ENCODE measurements at regions not wholly inside any gene's neighbourhood (a gene's known extent, or its start where the extent isn't known, plus 50 kb on each side); places are given as distances from the start of the nearest gene placed in this dataset.

- DNase-seq: no peak
Observed at GRCh38 chr6:113396730-113397129, 460.4 kb upstream of the MARCKS start.

GRCh38 chr6:113397236-113397635, 459.9 kb upstream of the MARCKS start:
- peak; percentile 36 for DNase-seq

- DNase-seq: no peak
Observed at GRCh38 chr6:113401231-113401630, 455.9 kb upstream of the MARCKS start.

- no peak for DNase-seq
Observed at GRCh38 chr6:113402544-113402943, 454.6 kb upstream of the MARCKS start.

- no peak for DNase-seq
Observed at GRCh38 chr6:113403966-113404595, 453.1 kb upstream of the MARCKS start.

GRCh38 chr6:113405326-113406047, 451.7 kb upstream of the MARCKS start:
- DNase-seq: no peak

- DNase-seq: no peak
Observed at GRCh38 chr6:113406048-113406695, 451.0 kb upstream of the MARCKS start.

- no peak for DNase-seq
Observed at GRCh38 chr6:113411011-113411410, 446.1 kb upstream of the MARCKS start.

- no peak for DNase-seq
Observed at GRCh38 chr6:113412589-113413357, 444.4 kb upstream of the MARCKS start.

GRCh38 chr6:113414511-113414910, 442.6 kb upstream of the MARCKS start:
- DNase-seq: no peak

GRCh38 chr6:113416170-113416569, 441.0 kb upstream of the MARCKS start:
- DNase-seq: no peak

- no peak for DNase-seq
Observed at GRCh38 chr6:113420290-113420689, 436.9 kb upstream of the MARCKS start.

- DNase-seq: no peak
Observed at GRCh38 chr6:113421997-113422396, 435.1 kb upstream of the MARCKS start.

- DNase-seq: no peak
Observed at GRCh38 chr6:113423956-113424355, 433.2 kb upstream of the MARCKS start.

- DNase-seq: no peak
Observed at GRCh38 chr6:113425977-113426660, 431.0 kb upstream of the MARCKS start.

GRCh38 chr6:113427617-113428016, 429.5 kb upstream of the MARCKS start:
- DNase-seq: no peak

GRCh38 chr6:113428702-113429101, 428.4 kb upstream of the MARCKS start:
- no peak for DNase-seq

- DNase-seq: no peak
Observed at GRCh38 chr6:113432521-113433334, 424.4 kb upstream of the MARCKS start.

- peak; percentile 26 for DNase-seq
Observed at GRCh38 chr6:113433335-113433991, 423.7 kb upstream of the MARCKS start.

GRCh38 chr6:113434641-113435040, 422.5 kb upstream of the MARCKS start:
- DNase-seq: no peak

GRCh38 chr6:113437566-113437965, 419.6 kb upstream of the MARCKS start:
- no peak for DNase-seq

All from hindlimb muscle (tissue), 1 donor.